OCI-M2 (cell line): ENCODE measurements at regions not wholly inside any gene's neighbourhood (a gene's known extent, or its start where the extent isn't known, plus 50 kb on each side); places are given as distances from the start of the nearest gene placed in this dataset.

Source experiments
- DNase-seq: peaks from one replicate; lab custom pipeline; 2025; ENCODE audit not compliant: unreplicated experiment; lab: John Stamatoyannopoulos, UW

DNA sequence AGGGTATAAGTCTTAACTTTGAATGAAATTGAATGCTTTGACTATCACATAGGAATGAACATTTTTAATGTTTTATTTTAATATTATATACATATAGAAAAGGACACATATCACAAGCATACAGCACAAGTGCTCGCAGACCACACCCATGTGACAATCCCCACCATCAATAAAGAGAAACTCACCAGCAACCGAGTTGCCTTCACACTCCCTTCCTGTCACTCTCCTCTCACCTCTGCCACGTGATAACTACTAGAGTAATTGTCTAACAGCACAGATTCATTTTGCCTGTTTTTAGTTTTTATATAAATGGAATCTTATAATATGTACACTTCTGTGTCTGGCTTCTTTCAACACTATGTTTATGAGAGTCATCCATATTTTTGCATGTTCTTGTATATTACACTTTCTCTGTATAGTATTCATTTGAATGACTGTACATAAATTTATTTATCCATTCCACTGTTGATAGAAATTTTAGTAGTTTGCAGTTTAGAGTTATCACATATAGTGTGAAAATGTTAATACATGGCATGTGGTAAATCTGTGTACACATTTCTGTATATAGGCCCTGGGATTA is 304.9 kb upstream of the DUSP10 start:
- no peak for DNase-seq

DNA sequence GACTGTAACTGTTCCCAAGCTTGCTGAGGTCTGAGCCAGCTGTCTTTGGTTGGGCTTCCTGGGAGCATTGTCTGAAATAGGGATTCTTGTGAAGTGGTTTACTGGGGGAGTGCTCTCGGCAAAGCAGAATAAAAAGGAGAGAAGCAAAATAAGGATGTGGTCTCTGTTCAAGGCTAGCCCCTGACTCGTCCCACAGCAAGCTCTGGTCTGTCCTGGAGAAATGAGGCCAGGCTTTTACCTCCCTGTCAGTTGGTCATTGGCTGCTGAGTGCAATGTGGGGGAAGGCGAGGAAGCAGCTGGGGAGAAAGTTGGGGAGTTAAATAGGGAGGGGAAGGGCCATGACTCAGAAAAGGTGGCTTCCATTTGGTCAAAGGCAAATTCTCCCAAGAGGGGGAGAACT is 303.9 kb upstream of the DUSP10 start:
- DNase-seq = no peak

DNA sequence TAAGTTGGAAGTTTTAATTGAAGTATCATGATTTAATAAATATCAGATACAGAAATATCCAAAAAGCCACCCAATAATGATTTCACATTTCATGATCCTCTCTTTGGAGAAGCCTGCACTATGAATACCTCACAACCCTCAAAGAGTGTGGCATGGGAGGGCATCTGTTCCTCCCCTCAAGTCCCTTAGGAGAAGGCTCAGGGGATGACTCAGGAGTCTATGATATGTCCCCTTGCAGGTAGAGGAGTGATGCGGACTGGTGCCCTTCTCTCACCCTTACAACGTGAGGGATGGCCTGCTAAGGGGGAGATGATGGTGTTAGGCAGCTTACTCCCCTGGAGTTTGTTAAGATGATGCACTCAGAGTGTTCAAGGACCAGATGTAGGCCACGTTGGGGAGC is 303.3 kb upstream of the DUSP10 start:
- no peak for DNase-seq

DNA sequence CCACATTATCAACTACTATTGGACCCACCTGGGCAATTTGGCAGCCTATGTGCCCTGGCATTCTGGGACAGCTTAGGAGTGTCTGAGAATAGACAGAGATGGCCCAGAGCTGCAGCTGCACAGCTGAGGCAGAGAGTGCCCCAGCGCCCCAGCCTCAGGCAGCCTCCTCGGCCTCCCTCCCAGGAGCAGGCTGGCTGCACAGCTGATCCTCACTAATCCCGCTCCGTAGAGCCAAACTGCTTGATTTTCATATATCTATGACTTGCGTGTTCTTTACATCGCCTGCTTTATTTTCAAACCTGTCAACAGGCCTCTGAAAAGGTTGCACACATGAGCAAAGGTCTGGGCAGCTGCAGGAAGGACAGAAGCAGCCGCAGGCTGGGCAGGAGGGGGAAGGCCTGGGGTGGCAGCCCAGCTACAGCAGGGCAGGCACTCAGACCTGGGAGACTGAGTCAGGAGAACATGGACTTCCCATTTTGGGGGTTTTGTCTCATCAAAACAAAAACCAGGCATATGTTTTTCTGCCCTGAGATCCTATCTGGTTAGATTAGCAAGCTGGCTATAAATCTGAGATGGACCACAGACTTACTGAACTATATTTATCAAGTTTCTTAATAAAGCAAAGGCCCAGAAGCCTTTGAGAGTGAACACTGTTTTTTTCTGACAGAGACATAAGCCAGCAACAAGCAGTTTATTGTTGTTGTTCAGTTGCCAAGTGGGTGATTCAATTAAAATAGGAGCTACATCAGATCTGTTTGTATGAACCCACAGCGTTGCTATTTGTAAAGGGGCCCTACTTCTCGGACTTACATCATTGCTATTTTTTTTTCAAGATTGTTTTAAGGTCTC is 301.8 kb upstream of the DUSP10 start:
- DNase-seq = no peak

DNA sequence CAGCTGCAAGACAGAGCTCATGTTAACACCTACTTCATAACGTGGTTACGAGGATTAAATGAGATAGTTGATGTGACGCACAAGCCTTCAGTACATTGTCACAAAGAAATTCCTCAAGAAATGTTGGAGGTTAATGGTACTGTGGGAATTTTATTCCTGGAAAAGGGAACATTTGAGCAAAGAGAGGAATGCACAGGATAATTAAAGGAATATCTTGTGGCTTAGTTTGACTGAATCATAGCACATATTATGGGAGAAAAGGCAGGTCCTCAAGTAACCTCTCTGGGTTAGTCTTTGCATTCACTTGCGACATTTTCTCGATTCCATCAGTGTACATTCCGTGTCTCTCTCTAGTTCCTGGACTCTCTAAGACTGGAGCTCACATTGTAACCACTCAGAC is 300.2 kb upstream of the DUSP10 start:
- DNase-seq = no peak

DNA sequence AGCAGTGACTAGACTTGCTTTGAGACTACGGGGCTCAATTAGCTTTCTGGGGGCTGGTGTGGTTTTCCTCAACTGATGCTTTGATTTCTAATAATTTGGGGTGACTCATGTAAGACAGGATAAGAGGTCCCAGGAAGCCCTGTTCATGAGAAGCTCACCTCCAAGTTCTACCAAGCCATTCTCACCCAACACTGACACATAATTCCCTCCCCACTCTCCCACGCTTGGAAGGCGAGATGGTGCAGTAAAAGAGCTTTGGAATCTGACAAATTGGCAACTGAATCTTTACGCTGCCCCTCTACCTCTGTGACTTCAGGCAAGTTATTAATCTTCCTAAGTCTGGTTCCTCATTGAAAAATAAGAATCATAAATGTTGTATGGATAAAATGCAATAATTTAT is 299.1 kb upstream of the DUSP10 start:
- no peak for DNase-seq

DNA sequence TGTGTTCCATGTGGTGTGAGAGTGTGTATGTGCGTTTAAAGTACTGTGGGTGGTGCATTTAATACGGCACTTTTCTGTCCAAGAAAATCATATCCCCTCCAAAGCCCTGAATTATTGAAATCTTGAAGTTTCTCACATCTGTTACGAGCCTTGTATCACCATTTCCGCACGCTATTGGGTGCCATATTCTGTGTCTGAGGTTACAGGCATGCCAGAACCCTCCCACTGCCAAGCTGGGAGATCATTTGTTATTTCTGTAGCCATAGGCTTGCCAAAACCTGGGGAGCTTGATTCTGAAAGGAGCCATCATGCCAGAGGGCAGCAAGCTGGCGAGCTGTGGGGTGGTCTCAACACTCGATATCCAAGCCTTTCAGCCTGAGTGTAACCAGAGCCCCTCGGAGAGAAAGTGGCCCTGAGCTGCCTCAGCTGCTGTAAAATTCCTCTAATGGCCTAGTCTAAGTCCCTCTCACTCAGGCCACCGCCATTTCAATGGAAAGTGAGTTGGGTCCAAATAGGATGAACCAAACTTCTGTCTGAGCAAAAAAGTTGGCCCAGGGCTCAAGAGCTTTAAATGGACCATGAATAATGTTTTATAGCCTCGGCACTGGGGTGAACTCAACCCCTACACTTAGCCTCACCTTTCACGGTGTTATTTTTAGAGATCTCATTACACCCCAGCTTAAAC is 298.4 kb upstream of the DUSP10 start:
- no peak for DNase-seq

DNA sequence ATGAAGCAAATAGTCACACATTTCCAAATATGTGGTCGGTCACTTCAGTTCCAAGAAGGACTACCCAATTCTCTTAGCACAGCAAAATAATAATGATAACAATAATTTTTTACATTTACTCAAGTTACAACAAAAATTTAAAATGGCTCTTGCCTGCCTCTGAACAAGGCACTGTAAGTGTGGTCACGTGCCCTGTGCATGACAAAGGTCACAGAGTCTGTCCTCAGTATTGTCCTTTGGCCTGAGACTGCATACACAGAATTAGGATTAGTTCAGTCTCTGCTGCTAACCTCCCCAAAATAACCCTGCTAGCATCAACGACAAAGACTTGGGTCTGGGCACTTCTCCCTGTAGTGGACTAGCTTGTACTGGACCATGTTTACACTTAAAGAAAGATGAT is 297.1 kb upstream of the DUSP10 start:
- DNase-seq = no peak

DNA sequence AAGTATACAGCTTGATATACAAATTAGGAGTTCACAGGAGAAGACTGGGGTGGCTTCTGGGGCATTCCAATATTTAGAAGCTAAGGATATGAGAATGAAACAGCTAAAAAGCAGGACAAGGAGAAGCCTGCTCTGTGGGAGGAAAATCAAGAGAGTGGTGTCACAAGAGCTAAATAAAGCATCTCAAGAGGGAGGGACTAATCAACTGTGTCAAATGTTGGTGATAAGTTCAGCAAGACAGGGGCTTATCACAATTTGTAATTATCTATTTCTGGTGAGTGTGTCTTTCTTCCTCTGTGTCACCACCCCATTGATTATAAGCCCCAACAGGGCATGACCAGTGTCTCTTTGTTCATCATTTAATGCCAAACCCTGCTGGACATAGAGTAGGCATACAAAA is 295.8 kb upstream of the DUSP10 start:
- DNase-seq = no peak

DNA sequence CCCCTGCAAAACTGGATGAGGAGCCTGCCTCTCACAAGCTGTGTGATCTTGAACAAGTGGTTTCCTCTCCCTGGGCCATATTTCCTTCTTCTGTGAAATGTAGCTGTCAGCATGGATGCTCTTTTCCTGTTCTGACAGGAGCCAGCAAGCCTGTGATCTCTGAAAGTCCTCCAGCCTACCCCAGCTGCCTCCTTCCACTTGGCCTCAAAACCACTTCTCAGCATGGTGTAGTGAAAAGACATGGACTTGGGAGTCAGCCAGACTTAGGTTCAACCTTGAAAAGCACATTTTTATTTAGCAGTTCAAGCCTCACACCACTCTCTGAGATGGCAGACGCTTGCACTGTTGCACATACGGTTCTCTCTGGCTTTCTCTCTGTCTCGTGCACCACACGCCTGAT is 292.9 kb upstream of the DUSP10 start:
- DNase-seq = no peak

DNA sequence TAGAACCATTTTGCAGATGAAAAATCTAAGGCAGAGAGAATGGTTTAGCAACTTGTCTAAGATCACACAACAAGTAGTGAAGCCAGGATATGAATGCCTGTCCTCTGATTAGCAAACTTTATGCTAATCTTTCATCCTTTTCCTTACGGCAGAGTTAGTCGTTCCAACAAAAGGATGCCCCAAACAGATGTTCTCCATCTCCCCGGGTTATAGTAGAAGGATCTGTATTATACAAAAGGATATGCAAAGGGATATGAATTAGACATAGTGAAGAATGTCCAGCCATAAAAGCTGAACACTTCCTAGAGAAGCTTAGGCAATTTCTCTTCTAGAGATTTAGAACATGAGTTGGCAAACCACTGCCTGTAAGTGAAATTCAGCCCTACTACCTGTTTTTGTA is 291.6 kb upstream of the DUSP10 start:
- DNase-seq = no peak

DNA sequence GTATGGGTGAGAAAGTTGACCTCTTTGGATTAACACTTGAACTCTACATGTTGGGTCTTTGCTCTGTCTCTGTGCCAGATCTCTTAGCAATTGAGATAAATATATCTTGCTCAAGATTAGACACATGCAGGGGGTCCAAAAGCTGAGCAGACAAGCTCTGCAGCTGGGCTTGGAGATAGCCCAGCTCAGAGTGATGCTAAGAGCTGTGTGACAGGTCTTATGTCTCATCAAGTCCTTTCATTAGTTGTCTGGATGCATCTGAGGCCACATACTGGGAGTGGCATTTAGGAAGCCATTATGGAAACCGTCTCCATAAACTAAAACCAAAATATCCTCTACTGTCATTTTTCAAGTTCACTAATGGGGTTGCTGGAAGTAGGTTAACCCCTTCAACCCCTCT is 289.4 kb upstream of the DUSP10 start:
- DNase-seq = no peak

DNA sequence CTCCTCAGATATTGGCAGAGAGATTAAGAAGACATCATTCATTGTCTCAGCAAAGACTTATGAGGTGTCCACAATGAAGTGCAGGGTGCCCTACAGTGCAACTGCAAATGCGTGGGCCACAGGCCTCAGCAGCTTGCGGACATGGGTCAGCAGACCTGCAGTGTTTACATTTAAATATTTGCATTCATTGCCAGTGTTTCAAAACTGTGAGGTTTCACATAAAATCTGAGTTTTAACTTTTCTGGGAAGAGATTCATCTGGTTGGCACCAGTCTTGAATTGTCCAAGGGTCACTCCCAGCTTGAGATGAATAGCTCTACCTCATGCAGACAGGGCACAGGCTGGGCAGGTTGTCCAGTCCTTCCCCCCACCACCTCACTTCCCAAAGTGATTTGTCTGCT is 286.8 kb upstream of the DUSP10 start:
- no peak for DNase-seq

DNA sequence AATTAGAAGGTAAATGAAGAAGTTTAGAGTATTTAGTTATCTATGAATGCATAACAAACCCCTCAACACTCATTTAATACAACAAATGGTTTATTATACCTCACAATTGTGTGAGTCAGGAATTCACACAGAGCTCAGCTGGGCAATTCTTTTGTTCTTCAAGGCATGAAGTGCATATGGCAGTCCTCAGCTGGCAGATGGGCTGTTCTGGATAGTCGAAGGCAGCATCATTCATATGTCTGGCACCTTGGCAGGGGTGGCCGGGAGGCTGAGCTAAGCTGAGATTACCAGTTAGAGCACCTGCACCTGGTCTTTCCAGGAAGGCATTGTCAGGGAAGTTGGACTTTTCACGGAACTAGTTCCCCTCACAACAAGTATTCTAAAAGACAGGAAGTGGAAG is 286.2 kb upstream of the DUSP10 start:
- no peak for DNase-seq

DNA sequence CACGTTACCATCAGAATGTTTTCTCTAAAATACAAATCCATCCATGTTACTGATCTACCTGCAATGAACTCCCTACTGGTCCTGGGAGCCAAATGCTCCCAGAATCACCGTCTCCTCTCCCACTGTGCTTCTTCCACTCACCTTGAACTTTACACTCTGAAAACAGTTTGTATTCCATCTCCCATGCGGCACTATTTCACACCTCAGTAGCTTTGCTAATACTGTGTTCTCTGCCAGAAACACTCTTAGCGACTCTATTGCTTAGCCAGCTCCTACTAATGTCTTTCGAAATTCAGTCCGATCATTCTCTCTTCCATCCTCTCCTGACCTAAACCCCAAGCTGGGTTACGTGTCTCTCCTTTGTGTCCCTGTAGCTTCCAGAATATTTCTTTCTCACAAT is 284.4 kb upstream of the DUSP10 start:
- DNase-seq = no peak

DNA sequence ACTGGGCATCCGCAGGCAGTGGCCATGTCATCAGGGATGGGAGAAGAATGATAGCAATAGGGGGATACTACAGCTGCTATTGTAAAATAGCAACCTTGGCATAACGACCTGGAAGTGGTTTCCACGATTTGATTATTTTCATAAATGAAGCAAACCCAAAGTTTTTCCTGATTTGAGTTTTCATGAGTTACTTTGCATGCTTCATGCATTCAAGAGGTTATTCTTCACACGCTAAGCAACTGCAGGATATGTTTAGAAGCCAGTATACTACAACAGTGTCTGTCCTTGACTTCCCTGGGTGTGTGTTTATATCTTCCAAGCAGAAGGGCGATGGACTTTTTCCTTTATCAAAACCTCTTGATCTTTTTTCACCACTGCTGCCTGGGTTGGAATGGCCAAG is 281.1 kb upstream of the DUSP10 start:
- DNase-seq = no peak

DNA sequence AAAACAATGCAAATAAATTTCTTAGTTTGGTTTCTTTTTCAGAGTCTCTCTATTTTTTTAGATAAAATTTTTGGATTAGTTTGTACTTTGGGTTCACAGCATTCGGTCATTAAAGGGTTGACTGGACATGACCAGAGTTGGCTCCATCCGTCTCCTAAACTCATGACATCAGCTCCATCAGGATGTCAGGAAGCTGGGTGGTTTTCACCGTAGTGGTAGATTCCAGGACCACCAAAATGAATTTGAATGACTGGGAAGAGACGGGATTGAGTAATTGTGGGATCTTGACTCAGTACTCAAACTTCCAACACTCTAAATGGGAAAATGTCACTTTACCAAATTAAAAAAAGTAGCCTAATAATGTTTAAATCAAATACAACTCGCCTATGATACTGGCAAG is 279.2 kb upstream of the DUSP10 start:
- DNase-seq = no peak

DNA sequence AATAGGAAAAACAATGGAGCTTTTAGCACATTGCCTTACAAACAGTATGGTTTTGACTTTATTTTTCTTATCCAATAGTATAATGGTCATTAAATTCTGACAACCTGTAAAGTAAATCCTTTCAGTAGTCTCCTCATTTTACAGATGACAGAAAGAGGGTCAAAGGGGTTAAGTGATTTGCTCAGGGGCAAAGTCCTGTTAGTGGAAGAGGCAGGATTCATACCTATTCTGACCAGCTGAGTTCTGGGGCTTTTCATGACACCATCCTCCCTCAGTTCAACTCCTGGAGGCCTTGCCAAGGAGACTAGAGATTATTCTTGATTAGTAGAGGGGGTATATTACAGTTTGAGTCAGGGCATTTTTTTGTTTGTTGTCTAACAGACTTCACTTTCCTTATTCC is 278.7 kb upstream of the DUSP10 start:
- no peak for DNase-seq

DNA sequence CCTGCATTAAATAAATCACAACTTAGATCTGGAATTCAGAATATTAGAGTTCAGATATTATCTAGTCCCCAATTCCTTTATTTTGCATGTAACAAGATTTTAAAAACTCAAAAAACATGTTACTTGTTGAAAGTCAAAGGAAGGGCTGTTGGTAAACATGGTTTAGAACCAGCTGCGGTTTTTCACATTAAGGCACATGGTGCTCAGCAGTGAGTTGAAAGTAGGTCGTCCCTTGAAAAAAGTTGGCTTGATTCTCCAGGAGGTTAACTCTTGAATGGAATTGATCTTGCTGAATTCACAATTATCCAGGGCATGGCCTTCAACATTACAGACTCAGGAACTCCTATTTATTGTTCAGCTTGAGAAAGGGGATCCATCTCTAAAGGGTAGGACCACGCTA is 277.1 kb upstream of the DUSP10 start:
- DNase-seq = no peak

DNA sequence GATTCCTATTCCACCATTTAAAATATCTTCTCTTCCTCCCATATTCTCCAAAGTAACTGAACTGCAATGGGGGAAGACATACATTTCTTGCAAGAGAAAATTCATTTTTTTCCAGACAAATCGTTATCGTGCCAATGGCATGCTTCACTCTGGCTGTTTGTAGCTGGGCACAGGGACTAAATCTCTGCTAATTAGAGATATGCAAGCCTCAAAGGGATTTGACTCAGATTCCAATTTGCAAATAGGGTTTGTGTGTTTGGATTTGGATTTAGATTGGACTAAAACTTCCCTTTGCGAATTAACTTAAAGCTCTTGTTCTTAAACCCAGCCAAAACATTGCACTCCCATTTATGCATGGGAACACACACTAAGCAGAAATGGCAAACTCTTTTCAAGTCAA is 276.2 kb upstream of the DUSP10 start:
- DNase-seq = no peak

DNA sequence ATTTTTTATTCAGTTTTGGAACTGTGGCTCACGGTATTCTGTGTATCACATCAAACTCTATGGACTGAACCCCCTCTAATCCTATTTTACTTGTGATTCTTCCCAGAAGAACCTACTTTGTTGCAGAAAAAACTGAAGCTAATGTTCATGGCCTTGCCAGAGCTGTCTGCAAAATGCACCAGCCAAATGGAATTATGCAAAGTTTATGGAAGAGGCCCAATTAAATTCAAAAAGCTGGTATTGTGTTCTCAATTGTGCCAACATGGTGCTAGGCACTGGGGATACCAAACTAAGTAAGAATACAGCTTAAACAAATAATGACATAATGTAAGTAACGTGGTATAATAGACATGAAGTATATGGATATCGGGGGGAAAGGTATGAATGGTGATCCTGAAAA is 273.8 kb upstream of the DUSP10 start:
- DNase-seq = no peak

DNA sequence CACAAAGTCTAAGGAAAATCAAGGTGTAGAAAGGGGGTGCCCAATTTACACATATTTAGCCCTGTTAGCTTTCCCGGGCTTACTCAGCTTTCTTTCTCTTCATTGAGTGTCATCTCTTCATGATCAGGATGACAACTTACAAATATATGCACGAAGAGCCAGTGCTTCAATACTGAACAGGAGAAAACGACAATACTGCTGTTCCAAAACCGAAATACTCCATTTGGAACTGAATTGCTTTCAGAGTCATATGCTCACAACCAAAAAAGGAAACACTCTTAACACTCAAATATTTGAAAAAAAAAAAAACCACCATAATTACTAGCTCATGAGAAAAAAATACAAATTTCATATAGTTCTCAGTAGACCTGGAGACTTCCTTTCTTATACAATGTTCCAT is 272.1 kb upstream of the DUSP10 start:
- no peak for DNase-seq
